H9 (cell line): ENCODE measurements at regions not wholly inside any gene's neighbourhood (a gene's known extent, or its start where the extent isn't known, plus 50 kb on each side); places are given as distances from the start of the nearest gene placed in this dataset.

ENCODE experiments used
- DNase-seq: peaks from one replicate; pipeline ENCODE4 v3.0.0-alpha.2; 2017
- H2AFZ ChIP-seq: one replicate; pipeline ENCODE4 v1.6.1; 2013; ENCODE audit warnings: mild to moderate bottlenecking, low read length, control low read depth, moderate library complexity
- H2AK5ac ChIP-seq: 2 replicates; pipeline ENCODE4 v1.6.1; 2013; ENCODE audit warnings: low read length, control low read depth, mixed read lengths; ENCODE audit not compliant: insufficient read length
- H2BK120ac ChIP-seq: one replicate; pipeline ENCODE4 v1.6.1; 2013; ENCODE audit warnings: low read depth, mild to moderate bottlenecking, low read length, control low read depth, inconsistent platforms; ENCODE audit not compliant: poor library complexity, severe bottlenecking
- H2BK12ac ChIP-seq: 2 replicates; pipeline ENCODE4 v1.6.1; 2013; ENCODE audit warnings: low read length, control low read depth, mixed read lengths, low read depth; ENCODE audit not compliant: insufficient read length
- H2BK15ac ChIP-seq: 2 replicates; pipeline ENCODE4 v1.6.1; 2013; ENCODE audit warnings: low read depth, low read length, control low read depth
- H2BK20ac ChIP-seq: one replicate; pipeline ENCODE4 v1.6.1; 2013; ENCODE audit warnings: low read depth, mild to moderate bottlenecking, low read length, control low read depth, inconsistent platforms; ENCODE audit not compliant: poor library complexity, severe bottlenecking
- H2BK5ac ChIP-seq: 2 replicates; pipeline ENCODE4 v1.6.1; 2013; ENCODE audit warnings: low read length, control low read depth, mixed read lengths; ENCODE audit not compliant: insufficient read length
- H3K14ac ChIP-seq: 2 replicates; pipeline ENCODE4 v1.6.1; 2013; ENCODE audit warnings: low read length, control low read depth; ENCODE audit not compliant: insufficient read depth
- H3K18ac ChIP-seq: 2 replicates; pipeline ENCODE4 v1.6.1; 2013; ENCODE audit warnings: low read depth, mild to moderate bottlenecking, mixed read lengths, low read length, control low read depth; ENCODE audit not compliant: insufficient read length
- H3K23ac ChIP-seq: 2 replicates; pipeline ENCODE4 v1.6.1; 2013; ENCODE audit warnings: low read length, control low read depth, mixed read lengths, low read depth; ENCODE audit not compliant: insufficient read length
- H3K23me2 ChIP-seq: 2 replicates; pipeline ENCODE4 v1.6.1; 2013; ENCODE audit warnings: low read depth, mild to moderate bottlenecking, mixed read lengths, low read length, control low read depth; ENCODE audit not compliant: insufficient read length, poor library complexity, severe bottlenecking
- H3K27ac ChIP-seq: 2 replicates; pipeline ENCODE4 v1.5.1; 2013; ENCODE audit warnings: low read length, control low read depth, mixed read lengths, low read depth; ENCODE audit not compliant: insufficient read length
- H3K27me3 ChIP-seq: 2 replicates; pipeline ENCODE4 v1.6.1; 2013; ENCODE audit warnings: low read length, control low read depth, inconsistent platforms; ENCODE audit not compliant: insufficient read depth
- H3K4ac ChIP-seq: 2 replicates; pipeline ENCODE4 v1.6.1; 2013; ENCODE audit warnings: low read depth, mild to moderate bottlenecking, control low read depth, inconsistent platforms, low read length, moderate library complexity
- H3K4me1 ChIP-seq: 2 replicates; pipeline ENCODE4 v1.6.1; 2013; ENCODE audit warnings: low read length, control low read depth, inconsistent platforms; ENCODE audit not compliant: insufficient read depth
- H3K4me2 ChIP-seq: 2 replicates; pipeline ENCODE4 v1.6.1; 2013; ENCODE audit warnings: low read length, control low read depth, mixed read lengths; ENCODE audit not compliant: insufficient read length, insufficient read depth
- H3K56ac ChIP-seq: 2 replicates; pipeline ENCODE4 v1.6.1; 2013; ENCODE audit warnings: low read depth, mild to moderate bottlenecking, mixed read lengths, low read length, control low read depth; ENCODE audit not compliant: insufficient read length
- H3K79me1 ChIP-seq: 2 replicates; pipeline ENCODE4 v1.6.1; 2013; ENCODE audit warnings: low read depth, mild to moderate bottlenecking, moderate library complexity, low read length, control low read depth, inconsistent platforms; ENCODE audit not compliant: insufficient read depth, poor library complexity, severe bottlenecking
- H3K79me2 ChIP-seq: 2 replicates; pipeline ENCODE4 v1.6.1; 2013; ENCODE audit warnings: low read length, control low read depth, inconsistent platforms; ENCODE audit not compliant: insufficient read depth
- H3K9ac ChIP-seq: 2 replicates; pipeline ENCODE4 v1.6.1; 2013; ENCODE audit warnings: low read length, control low read depth, mixed read lengths; ENCODE audit not compliant: insufficient read length; ENCODE audit errors: extremely low read depth
- H3K9me3 ChIP-seq: one replicate; pipeline ENCODE4 v1.6.1; 2013; ENCODE audit warnings: low read depth, low read length, inconsistent platforms; ENCODE audit not compliant: control insufficient read depth
- H3T11ph ChIP-seq: one replicate; pipeline ENCODE4 v1.6.1; 2013; ENCODE audit warnings: mild to moderate bottlenecking, low read length, control low read depth, inconsistent platforms
- H4K20me1 ChIP-seq: one replicate; pipeline ENCODE4 v1.6.1; 2013; ENCODE audit not compliant: control insufficient read depth, insufficient read length, insufficient read depth
- H4K5ac ChIP-seq: 2 replicates; pipeline ENCODE4 v1.6.1; 2013; ENCODE audit warnings: low read depth, mild to moderate bottlenecking, mixed read lengths, low read length, control low read depth; ENCODE audit not compliant: insufficient read length
- H4K8ac ChIP-seq: replicated peaks from 2 replicates; pipeline ENCODE4 v1.6.1; 2013; ENCODE audit warnings: low read length, control low read depth, mixed read lengths, low read depth; ENCODE audit not compliant: insufficient read length
- H4K91ac ChIP-seq: 2 replicates; pipeline ENCODE4 v1.6.1; 2013; ENCODE audit warnings: low read depth, mild to moderate bottlenecking, moderate library complexity, mixed read lengths, low read length, control low read depth; ENCODE audit not compliant: insufficient read length
- H3K27ac Mint-ChIP-seq, 3 experiments: 2 replicates in 2 of 3; 3 replicates in 1 of 3; pipeline ENCODE4 v1.8.0; 2020 to 2021; ENCODE audit warnings: mixed read lengths in 3 of 3, mild to moderate bottlenecking in 1 of 3, moderate library complexity in 1 of 3
- H3K27me3 Mint-ChIP-seq: 2 replicates; pipeline ENCODE4 v1.8.0; 2021; ENCODE audit warnings: low read depth, mild to moderate bottlenecking, moderate library complexity, mixed read lengths
- H3K36me3 Mint-ChIP-seq, 3 experiments: 2 replicates in 2 of 3; 3 replicates in 1 of 3; pipeline ENCODE4 v1.8.0; 2020 to 2021; ENCODE audit warnings: low read depth in 3 of 3, mixed read lengths in 3 of 3; ENCODE audit not compliant: insufficient read depth in 1 of 3
- H3K4me1 Mint-ChIP-seq, 2 experiments: 2 replicates each; pipeline ENCODE4 v1.8.0; 2020; ENCODE audit warnings: mixed read lengths in 2 of 2
- H3K4me3 Mint-ChIP-seq, 2 experiments: 2 replicates in 1 of 2; 3 replicates in 1 of 2; pipeline ENCODE4 v1.8.0; 2020 to 2021; ENCODE audit warnings: mild to moderate bottlenecking in 2 of 2, mixed read lengths in 2 of 2, moderate library complexity in 1 of 2
- H3K9me3 Mint-ChIP-seq, 2 experiments: 2 replicates in 1 of 2; 3 replicates in 1 of 2; pipeline ENCODE4 v1.8.0; 2020; ENCODE audit warnings: mild to moderate bottlenecking in 2 of 2, mixed read lengths in 2 of 2, moderate library complexity in 1 of 2
- CTCF ChIP-seq: fragments of 200-600 bp; sonication (generic); conservative IDR thresholded peaks from 3 replicates; pipeline ENCODE4 v1.8.0; 2021; ENCODE audit warnings: antibody characterized with exemption, mild to moderate bottlenecking

GRCh38 chr6:4441981-4442434 lies 306.6 kb upstream of the ECI2 start:
- no peak overlapping the region for H3K56ac ChIP-seq
- H3K36me3 Mint-ChIP-seq, result no peaks in the 10 kb centered on the region
- H3K27ac Mint-ChIP-seq, result no peak overlapping the region
- H3K18ac ChIP-seq, result no peak overlapping the region
- no peak overlapping the region for H3K23ac ChIP-seq
- no peaks in the 10 kb centered on the region for H3K4me1 Mint-ChIP-seq
- H2BK20ac ChIP-seq, result no peak overlapping the region
- no peak overlapping the region for H3K14ac ChIP-seq
- no peak overlapping the region for H2BK12ac ChIP-seq
- no peaks in the 10 kb centered on the region for H3K23me2 ChIP-seq
- no peak overlapping the region for H3K4me3 Mint-ChIP-seq
- no peaks in the 10 kb centered on the region for H3K79me1 ChIP-seq
- H4K91ac ChIP-seq, result no peak overlapping the region
- H3K9ac ChIP-seq, result no peak overlapping the region
- H4K8ac ChIP-seq, result no peak overlapping the region
- no peak for TF ChIP-seq CTCF
- H3K27me3 Mint-ChIP-seq, result no peaks in the 10 kb centered on the region
- H3K27ac ChIP-seq, result no peak overlapping the region
- no peak overlapping the region for H2BK15ac ChIP-seq
- no peaks in the 10 kb centered on the region for H3K4me1 ChIP-seq
- H3K4me2 ChIP-seq, result no peak overlapping the region
- no peak overlapping the region for H4K5ac ChIP-seq
- no peak overlapping the region for H2BK120ac ChIP-seq
- no peaks in the 10 kb centered on the region for H3K9me3 ChIP-seq
- H3T11ph ChIP-seq, result no peak overlapping the region
- no peaks in the 10 kb centered on the region; a peak in 1 of 5 replicates for H3K9me3 Mint-ChIP-seq
- H3K27me3 ChIP-seq, result no peaks in the 10 kb centered on the region; the same call in 1 of the 2 replicates
- no peak overlapping the region for H2AFZ ChIP-seq
- no peak overlapping the region for H3K4ac ChIP-seq
- no peak for DNase-seq
- no peaks in the 10 kb centered on the region for H4K20me1 ChIP-seq
- no peak overlapping the region for H2AK5ac ChIP-seq
- no peak overlapping the region for H2BK5ac ChIP-seq
- no peaks in the 10 kb centered on the region for H3K79me2 ChIP-seq
